ENCODE measurements at regions not wholly inside any gene's neighbourhood (a gene's known extent, or its start where the extent isn't known, plus 50 kb on each side); places are given as distances from the start of the nearest gene placed in this dataset.

GRCh38 chr17:12403881-12404398, 261.8 kb upstream of the MYOCD start:
- H3K4me3 ChIP-seq (ENCODE audit: low read depth, low read length) = no peak overlapping the region
- H3K36me3 ChIP-seq = no peaks in the 10 kb centered on the region
- DNase-seq = no peak
- H3K27me3 ChIP-seq = no peaks in the 10 kb centered on the region
- no peaks in the 10 kb centered on the region for H3K4me1 ChIP-seq
- TF ChIP-seq CTCF (IDR thresholded peaks at IDR 0.05; ENCODE audit: low read depth, low read length) = no peak
- H3K9me3 ChIP-seq = no peaks in the 10 kb centered on the region

DNA sequence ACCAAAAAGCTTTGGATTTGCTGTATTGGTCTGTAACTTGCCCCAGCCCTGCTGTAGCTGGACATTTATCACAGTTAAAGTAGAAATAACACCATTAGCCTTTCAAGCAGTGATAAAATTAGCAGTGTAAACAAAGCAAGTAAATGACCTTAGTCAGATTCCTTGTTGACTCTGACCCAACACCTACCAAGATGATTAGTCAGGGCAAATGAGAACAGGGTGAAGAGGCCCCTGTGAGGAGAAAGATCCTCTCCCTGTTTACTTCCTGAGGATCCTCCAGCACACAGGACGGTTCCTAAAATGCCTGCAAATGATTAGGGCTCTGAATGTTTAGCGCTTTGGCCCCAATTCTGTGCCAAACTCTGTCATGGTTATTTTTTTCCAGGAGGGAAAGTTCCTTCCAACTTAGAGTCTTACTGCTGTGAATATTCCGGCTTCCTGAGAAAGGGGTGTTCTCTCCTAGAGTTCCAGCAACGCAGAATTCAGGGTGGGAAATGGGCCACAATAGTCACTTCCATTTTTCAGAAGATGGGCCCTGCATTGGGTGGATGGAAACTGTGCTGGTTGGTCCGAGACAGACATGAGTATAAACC, 259.0 kb upstream of the MYOCD start:
- Histone ChIP-seq H3K4me3 (ENCODE audit: low read depth, low read length) (no peak overlapping the region), H3K9me3 (no peaks in the 10 kb centered on the region), H3K4me1 (no peaks in the 10 kb centered on the region), H3K36me3 (no peaks in the 10 kb centered on the region), H3K27me3 (no peaks in the 10 kb centered on the region)
- no peak for DNase-seq
- TF ChIP-seq CTCF (IDR thresholded peaks at IDR 0.05; ENCODE audit: low read depth, low read length) = no peak

GRCh38 chr17:12407495-12408252, 258.0 kb upstream of the MYOCD start:
- Histone ChIP-seq H3K36me3 (no peaks in the 10 kb centered on the region), H3K4me1 (no peaks in the 10 kb centered on the region), H3K4me3 (ENCODE audit: low read depth, low read length) (no peak overlapping the region), H3K27me3 (no peaks in the 10 kb centered on the region), H3K9me3 (no peaks in the 10 kb centered on the region)
- TF ChIP-seq CTCF (IDR thresholded peaks at IDR 0.05; ENCODE audit: low read depth, low read length) = no peak
- no peak for DNase-seq

DNA sequence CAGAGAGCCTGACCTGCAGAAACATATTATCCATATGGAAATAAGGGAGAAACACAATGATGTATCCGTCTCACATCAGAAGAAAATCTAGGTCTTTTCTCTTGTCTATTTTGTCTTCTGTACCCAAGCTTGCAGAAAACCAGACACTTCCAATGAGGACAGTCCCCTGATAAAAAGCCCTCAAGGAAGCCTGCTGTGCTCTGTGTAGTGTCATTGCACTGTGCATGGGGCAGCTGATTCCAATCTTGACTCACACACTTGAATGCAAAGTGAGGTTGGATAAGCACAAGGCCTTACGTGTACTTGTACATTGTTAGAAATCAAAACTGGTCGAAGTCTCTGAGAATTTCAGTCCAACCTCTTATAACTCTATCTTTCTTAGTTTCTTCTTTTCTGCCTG, 256.6 kb upstream of the MYOCD start:
- Histone ChIP-seq H3K27me3 (no peaks in the 10 kb centered on the region), H3K4me1 (no peaks in the 10 kb centered on the region)
- no peak for TF ChIP-seq CTCF (IDR thresholded peaks at IDR 0.05; ENCODE audit: low read depth, low read length)

GRCh38 chr17:12410717-12411116, 255.0 kb upstream of the MYOCD start:
- no peaks in the 10 kb centered on the region for H3K9me3 ChIP-seq
- no peak overlapping the region for H3K4me3 ChIP-seq (ENCODE audit: low read depth, low read length)
- TF ChIP-seq CTCF (IDR thresholded peaks at IDR 0.05; ENCODE audit: low read depth, low read length) = no peak
- no peaks in the 10 kb centered on the region for H3K36me3 ChIP-seq
- no peak for DNase-seq
- no peaks in the 10 kb centered on the region for H3K4me1 ChIP-seq
- no peaks in the 10 kb centered on the region for H3K27me3 ChIP-seq

More for the DNA sequence above, 256.6 kb upstream of the MYOCD start:
- no peak for DNase-seq
- Histone ChIP-seq H3K36me3 (no peaks in the 10 kb centered on the region), H3K4me3 (ENCODE audit: low read depth, low read length) (no peak overlapping the region), H3K9me3 (no peaks in the 10 kb centered on the region)

DNA sequence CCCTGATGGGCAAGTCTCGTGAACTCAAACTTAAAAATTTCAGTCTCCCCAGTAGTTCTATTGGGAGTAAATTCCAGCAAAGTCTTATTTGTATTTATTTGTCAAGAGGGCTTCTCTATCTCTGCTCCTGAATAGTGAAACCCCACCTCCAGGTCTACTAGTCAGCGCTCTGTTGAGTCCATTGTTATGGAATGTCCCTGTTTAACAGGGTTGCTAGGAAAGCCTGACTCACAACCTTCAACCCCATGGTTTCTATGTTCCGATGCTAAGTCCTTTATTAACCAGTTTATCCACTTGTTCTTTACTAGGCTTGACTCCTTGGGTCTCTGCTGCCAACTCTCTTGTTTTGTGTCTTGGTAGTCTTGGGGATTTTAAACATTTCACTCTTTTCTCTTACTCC, 250.7 kb upstream of the MYOCD start:
- Histone ChIP-seq H3K4me1 (no peaks in the 10 kb centered on the region), H3K36me3 (no peaks in the 10 kb centered on the region), H3K9me3 (no peaks in the 10 kb centered on the region), H3K27me3 (no peaks in the 10 kb centered on the region), H3K4me3 (ENCODE audit: low read depth, low read length) (no peak overlapping the region)
- DNase-seq = no peak
- TF ChIP-seq CTCF (IDR thresholded peaks at IDR 0.05; ENCODE audit: low read depth, low read length) = no peak
